ENCODE measurements at regions not wholly inside any gene's neighbourhood (a gene's known extent, or its start where the extent isn't known, plus 50 kb on each side); places are given as distances from the start of the nearest gene placed in this dataset.

- H3K27ac Mint-ChIP-seq, result no peak overlapping the region
- H3K9me3 Mint-ChIP-seq (ENCODE audit: low read depth), result no peaks in the 10 kb centered on the region
- H3K4me1 Mint-ChIP-seq (ENCODE audit: low read depth), result peaks cover 26% of the 10 kb centered on the region
- no peak for DNase-seq (ENCODE audit: low spot score, unreplicated experiment)
- no peak for TF ChIP-seq CTCF (IDR thresholded peaks at IDR 0.05; ENCODE audit: unreplicated experiment)
- no peaks in the 10 kb centered on the region for H3K27me3 Mint-ChIP-seq
- H3K4me3 Mint-ChIP-seq (ENCODE audit: low read depth), result no peak overlapping the region
- no peaks in the 10 kb centered on the region for H3K36me3 Mint-ChIP-seq (ENCODE audit: insufficient read depth)
Measured at GRCh38 chr5:124551939-124552279, 194.5 kb downstream of the ZNF608 start.

GRCh38 chr5:124550731-124551130 lies 195.7 kb downstream of the ZNF608 start:
- TF ChIP-seq CTCF (IDR thresholded peaks at IDR 0.05; ENCODE audit: unreplicated experiment), result no peak
- Mint-ChIP-seq H3K9me3 (ENCODE audit: low read depth) (no peaks in the 10 kb centered on the region), H3K4me1 (ENCODE audit: low read depth) (peaks cover 26% of the 10 kb centered on the region), H3K27ac (no peak overlapping the region), H3K4me3 (ENCODE audit: low read depth) (no peak overlapping the region), H3K27me3 (no peaks in the 10 kb centered on the region), H3K36me3 (ENCODE audit: insufficient read depth) (no peaks in the 10 kb centered on the region)
- no peak for DNase-seq (ENCODE audit: low spot score, unreplicated experiment)

GRCh38 chr5:124549891-124550436 lies 196.5 kb downstream of the ZNF608 start:
- H3K36me3 Mint-ChIP-seq (ENCODE audit: insufficient read depth), result no peaks in the 10 kb centered on the region
- DNase-seq (ENCODE audit: low spot score, unreplicated experiment), result no peak
- no peaks in the 10 kb centered on the region for H3K27me3 Mint-ChIP-seq

GRCh38 chr5:124546643-124547042 lies 199.8 kb downstream of the ZNF608 start:
- Mint-ChIP-seq H3K27ac (no peak overlapping the region), H3K27me3 (no peaks in the 10 kb centered on the region), H3K36me3 (ENCODE audit: insufficient read depth) (no peaks in the 10 kb centered on the region), H3K9me3 (ENCODE audit: low read depth) (no peaks in the 10 kb centered on the region), H3K4me1 (ENCODE audit: low read depth) (peaks cover 12% of the 10 kb centered on the region), H3K4me3 (ENCODE audit: low read depth) (no peak overlapping the region)
- TF ChIP-seq CTCF (IDR thresholded peaks at IDR 0.05; ENCODE audit: unreplicated experiment), result no peak
- peak; percentile 27 for DNase-seq (ENCODE audit: low spot score, unreplicated experiment)

More at GRCh38 chr5:124549891-124550436, 196.5 kb downstream of the ZNF608 start:
- H3K4me3 Mint-ChIP-seq (ENCODE audit: low read depth), result no peak overlapping the region
- H3K9me3 Mint-ChIP-seq (ENCODE audit: low read depth), result no peaks in the 10 kb centered on the region
- TF ChIP-seq CTCF (IDR thresholded peaks at IDR 0.05; ENCODE audit: unreplicated experiment), result no peak
- H3K27ac Mint-ChIP-seq, result no peak overlapping the region
- H3K4me1 Mint-ChIP-seq (ENCODE audit: low read depth), result peaks cover 22% of the 10 kb centered on the region

GRCh38 chr5:124544366-124545055 lies 201.9 kb downstream of the ZNF608 start:
- no peak for TF ChIP-seq CTCF (IDR thresholded peaks at IDR 0.05; ENCODE audit: unreplicated experiment)
- Mint-ChIP-seq H3K9me3 (ENCODE audit: low read depth) (peaks cover 3% of the 10 kb centered on the region), H3K4me1 (ENCODE audit: low read depth) (peaks cover 8% of the 10 kb centered on the region), H3K4me3 (ENCODE audit: low read depth) (no peak overlapping the region), H3K27ac (no peak overlapping the region), H3K27me3 (no peaks in the 10 kb centered on the region), H3K36me3 (ENCODE audit: insufficient read depth) (no peaks in the 10 kb centered on the region)
- no peak for DNase-seq (ENCODE audit: low spot score, unreplicated experiment)
